ENCODE measurements at regions not wholly inside any gene's neighbourhood (a gene's known extent, or its start where the extent isn't known, plus 50 kb on each side); places are given as distances from the start of the nearest gene placed in this dataset.

DNA sequence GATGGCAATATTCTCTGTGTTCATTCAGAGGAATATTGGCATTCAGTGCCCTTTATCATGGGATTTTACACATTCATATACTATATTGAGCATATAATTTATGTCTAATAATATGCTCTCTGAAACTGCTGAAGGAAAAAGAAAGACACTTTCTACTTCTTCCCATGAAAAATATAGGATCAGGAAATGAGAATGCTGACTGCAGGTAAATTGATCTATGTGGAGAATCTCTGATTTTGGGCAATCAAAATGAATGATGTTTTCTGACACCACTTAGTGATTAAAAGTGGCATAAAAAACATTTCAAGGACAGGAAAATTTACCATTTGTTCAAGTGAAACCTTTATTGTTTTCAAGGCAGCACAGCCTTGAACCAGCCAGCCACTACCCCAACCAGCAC lies 260.1 kb upstream of the STXBP5 start:
- TF ChIP-seq POLR2AphosphoS5 (IDR thresholded peaks at IDR 0.05; ENCODE audit: low read depth, low read length) (no peak), POLR2A (IDR thresholded peaks at IDR 0.05; ENCODE audit: low read depth, low read length) (no peak)

Measured in GM12892 (cell line).